ENCODE measurements at regions not wholly inside any gene's neighbourhood (a gene's known extent, or its start where the extent isn't known, plus 50 kb on each side); places are given as distances from the start of the nearest gene placed in this dataset.

DNA sequence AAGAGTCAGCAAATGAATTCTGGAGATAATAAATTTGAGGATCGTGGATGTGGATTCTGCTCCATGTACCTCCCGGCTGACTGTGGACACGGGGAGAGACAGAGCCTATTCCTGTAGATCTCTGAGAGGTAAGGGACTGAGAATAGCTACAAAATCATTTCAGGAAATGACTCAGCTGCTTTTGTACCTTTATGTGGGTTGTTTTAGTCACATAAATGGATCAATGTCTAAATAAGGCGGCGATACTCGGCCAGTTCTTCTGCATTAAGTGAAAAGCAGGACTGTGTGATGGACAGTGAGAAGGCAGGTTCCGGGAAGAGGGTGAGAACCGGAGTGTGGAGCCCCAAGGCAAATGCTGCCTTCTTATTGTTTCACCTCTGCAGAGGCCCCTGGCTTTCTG lies 128.1 kb downstream of the EFNB2 start:
- TF ChIP-seq RAD21 (IDR thresholded peaks at IDR 0.05; ENCODE audit: low read depth) (no peak), CREB1 (IDR thresholded peaks at IDR 0.05; ENCODE audit: low read depth) (no peak), TAF1 (IDR thresholded peaks at IDR 0.05; ENCODE audit: low read depth) (no peak), YY1 (IDR thresholded peaks at IDR 0.05; ENCODE audit: low read depth) (no peak), TCF12 (IDR thresholded peaks at IDR 0.05; ENCODE audit: low read depth) (no peak), EGR1 (IDR thresholded peaks at IDR 0.05) (no peak), CEBPB (IDR thresholded peaks at IDR 0.05) (no peak), NFIC (IDR thresholded peaks at IDR 0.05) (no peak), TEAD4 (IDR thresholded peaks at IDR 0.05) (no peak), ZBTB7A (IDR thresholded peaks at IDR 0.05; ENCODE audit: low read depth) (no peak), EP300 (IDR thresholded peaks at IDR 0.05; ENCODE audit: borderline replicate concordance) (no peak), FOXM1 (IDR thresholded peaks at IDR 0.05; ENCODE audit: borderline replicate concordance, low read depth) (no peak)
- TF ChIP-seq, protein P1, sequence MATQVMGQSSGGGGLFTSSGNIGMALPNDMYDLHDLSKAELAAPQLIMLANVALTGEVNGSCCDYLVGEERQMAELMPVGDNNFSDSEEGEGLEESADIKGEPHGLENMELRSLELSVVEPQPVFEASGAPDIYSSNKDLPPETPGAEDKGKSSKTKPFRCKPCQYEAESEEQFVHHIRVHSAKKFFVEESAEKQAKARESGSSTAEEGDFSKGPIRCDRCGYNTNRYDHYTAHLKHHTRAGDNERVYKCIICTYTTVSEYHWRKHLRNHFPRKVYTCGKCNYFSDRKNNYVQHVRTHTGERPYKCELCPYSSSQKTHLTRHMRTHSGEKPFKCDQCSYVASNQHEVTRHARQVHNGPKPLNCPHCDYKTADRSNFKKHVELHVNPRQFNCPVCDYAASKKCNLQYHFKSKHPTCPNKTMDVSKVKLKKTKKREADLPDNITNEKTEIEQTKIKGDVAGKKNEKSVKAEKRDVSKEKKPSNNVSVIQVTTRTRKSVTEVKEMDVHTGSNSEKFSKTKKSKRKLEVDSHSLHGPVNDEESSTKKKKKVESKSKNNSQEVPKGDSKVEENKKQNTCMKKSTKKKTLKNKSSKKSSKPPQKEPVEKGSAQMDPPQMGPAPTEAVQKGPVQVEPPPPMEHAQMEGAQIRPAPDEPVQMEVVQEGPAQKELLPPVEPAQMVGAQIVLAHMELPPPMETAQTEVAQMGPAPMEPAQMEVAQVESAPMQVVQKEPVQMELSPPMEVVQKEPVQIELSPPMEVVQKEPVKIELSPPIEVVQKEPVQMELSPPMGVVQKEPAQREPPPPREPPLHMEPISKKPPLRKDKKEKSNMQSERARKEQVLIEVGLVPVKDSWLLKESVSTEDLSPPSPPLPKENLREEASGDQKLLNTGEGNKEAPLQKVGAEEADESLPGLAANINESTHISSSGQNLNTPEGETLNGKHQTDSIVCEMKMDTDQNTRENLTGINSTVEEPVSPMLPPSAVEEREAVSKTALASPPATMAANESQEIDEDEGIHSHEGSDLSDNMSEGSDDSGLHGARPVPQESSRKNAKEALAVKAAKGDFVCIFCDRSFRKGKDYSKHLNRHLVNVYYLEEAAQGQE (IDR thresholded peaks at IDR 0.05; ENCODE audit: low read depth) = no peak
- TF ChIP-seq, protein P2, sequence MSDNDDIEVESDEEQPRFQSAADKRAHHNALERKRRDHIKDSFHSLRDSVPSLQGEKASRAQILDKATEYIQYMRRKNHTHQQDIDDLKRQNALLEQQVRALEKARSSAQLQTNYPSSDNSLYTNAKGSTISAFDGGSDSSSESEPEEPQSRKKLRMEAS (IDR thresholded peaks at IDR 0.05) = no peak
- TF ChIP-seq, protein P3, sequence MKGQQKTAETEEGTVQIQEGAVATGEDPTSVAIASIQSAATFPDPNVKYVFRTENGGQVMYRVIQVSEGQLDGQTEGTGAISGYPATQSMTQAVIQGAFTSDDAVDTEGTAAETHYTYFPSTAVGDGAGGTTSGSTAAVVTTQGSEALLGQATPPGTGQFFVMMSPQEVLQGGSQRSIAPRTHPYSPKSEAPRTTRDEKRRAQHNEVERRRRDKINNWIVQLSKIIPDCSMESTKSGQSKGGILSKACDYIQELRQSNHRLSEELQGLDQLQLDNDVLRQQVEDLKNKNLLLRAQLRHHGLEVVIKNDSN (IDR thresholded peaks at IDR 0.05) = no peak

GRCh38 chr13:106405731-106406130 lies 129.7 kb downstream of the EFNB2 start:
- TF ChIP-seq EP300 (IDR thresholded peaks at IDR 0.05; ENCODE audit: borderline replicate concordance) (no peak), EGR1 (IDR thresholded peaks at IDR 0.05) (no peak), CEBPB (IDR thresholded peaks at IDR 0.05) (no peak), YY1 (IDR thresholded peaks at IDR 0.05; ENCODE audit: low read depth) (no peak), CREB1 (IDR thresholded peaks at IDR 0.05; ENCODE audit: low read depth) (no peak), NFIC (IDR thresholded peaks at IDR 0.05) (no peak), FOXM1 (IDR thresholded peaks at IDR 0.05; ENCODE audit: borderline replicate concordance, low read depth) (no peak), RAD21 (IDR thresholded peaks at IDR 0.05; ENCODE audit: low read depth) (no peak), TAF1 (IDR thresholded peaks at IDR 0.05; ENCODE audit: low read depth) (no peak), TCF12 (IDR thresholded peaks at IDR 0.05; ENCODE audit: low read depth) (no peak), ZBTB7A (IDR thresholded peaks at IDR 0.05; ENCODE audit: low read depth) (no peak), TEAD4 (IDR thresholded peaks at IDR 0.05) (no peak)
- TF ChIP-seq, protein P3 (IDR thresholded peaks at IDR 0.05) = no peak
- TF ChIP-seq, protein P2 (IDR thresholded peaks at IDR 0.05) = no peak
- TF ChIP-seq, protein P1 (IDR thresholded peaks at IDR 0.05; ENCODE audit: low read depth) = no peak

DNA sequence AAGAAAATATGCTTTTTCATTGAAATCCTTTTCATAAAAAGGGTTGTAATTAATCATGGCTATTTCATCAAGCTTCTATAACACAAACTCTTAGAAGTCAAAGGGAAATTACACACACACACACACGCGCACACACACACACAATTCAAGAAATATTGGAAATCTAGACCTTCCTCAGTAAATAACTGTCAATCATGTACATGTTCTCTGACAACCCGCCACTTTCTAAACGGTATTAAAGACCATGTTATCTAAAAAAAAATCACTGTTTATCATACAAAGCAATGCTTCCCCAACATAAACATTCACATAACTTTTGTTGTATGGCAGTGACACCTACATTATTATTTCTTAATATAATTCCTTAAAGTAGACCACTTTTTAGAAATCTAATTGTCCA lies 132.2 kb downstream of the EFNB2 start:
- TF ChIP-seq TCF12 (IDR thresholded peaks at IDR 0.05; ENCODE audit: low read depth) (no peak), CEBPB (IDR thresholded peaks at IDR 0.05) (no peak), RAD21 (IDR thresholded peaks at IDR 0.05; ENCODE audit: low read depth) (no peak), CREB1 (IDR thresholded peaks at IDR 0.05; ENCODE audit: low read depth) (no peak)
- TF ChIP-seq, protein P3 (IDR thresholded peaks at IDR 0.05) = no peak

- TF ChIP-seq FOXM1 (IDR thresholded peaks at IDR 0.05; ENCODE audit: borderline replicate concordance, low read depth) = no peak
- TF ChIP-seq, protein P1 (IDR thresholded peaks at IDR 0.05; ENCODE audit: low read depth) = no peak
- TF ChIP-seq TEAD4 (IDR thresholded peaks at IDR 0.05) = no peak
- no peak for TF ChIP-seq CEBPB (IDR thresholded peaks at IDR 0.05)
- TF ChIP-seq YY1 (IDR thresholded peaks at IDR 0.05; ENCODE audit: low read depth) = no peak
- TF ChIP-seq, protein P2 (IDR thresholded peaks at IDR 0.05) = no peak
- no peak for TF ChIP-seq NFIC (IDR thresholded peaks at IDR 0.05)
- no peak for TF ChIP-seq ZBTB7A (IDR thresholded peaks at IDR 0.05; ENCODE audit: low read depth)
- no peak for TF ChIP-seq CREB1 (IDR thresholded peaks at IDR 0.05; ENCODE audit: low read depth)
- TF ChIP-seq EGR1 (IDR thresholded peaks at IDR 0.05) = no peak
- no peak for TF ChIP-seq TCF12 (IDR thresholded peaks at IDR 0.05; ENCODE audit: low read depth)
- no peak for TF ChIP-seq TAF1 (IDR thresholded peaks at IDR 0.05; ENCODE audit: low read depth)
- TF ChIP-seq, protein P3 (IDR thresholded peaks at IDR 0.05) = no peak
- TF ChIP-seq RAD21 (IDR thresholded peaks at IDR 0.05; ENCODE audit: low read depth) = no peak
- TF ChIP-seq EP300 (IDR thresholded peaks at IDR 0.05; ENCODE audit: borderline replicate concordance) = no peak
These were observed 132.6 kb downstream of the EFNB2 start for GRCh38 chr13:106402866-106403265.
